Liver (tissue), 8 donors: ENCODE measurements at regions not wholly inside any gene's neighbourhood (a gene's known extent, or its start where the extent isn't known, plus 50 kb on each side); places are given as distances from the start of the nearest gene placed in this dataset.

ENCODE experiments used
- DNase-seq: peaks from one replicate; pipeline ENCODE4 v3.0.0-alpha.2; 2017; ENCODE audit warnings: low spot score
- H3K27ac ChIP-seq, 2 donors: one replicate each; pipeline ENCODE4 v1.7.0; 2013; ENCODE audit warnings: inconsistent platforms in 2 of 2, low read length in 2 of 2, control low read depth in 1 of 2, low read depth in 1 of 2, mild to moderate bottlenecking in 1 of 2
- H3K27me3 ChIP-seq, 4 donors: one replicate each; pipeline versions ENCODE4 v1.6.1 to v1.7.0; 2013; ENCODE audit warnings: low read length in 3 of 4, inconsistent platforms in 1 of 4, mild to moderate bottlenecking in 1 of 4, moderate library complexity in 1 of 4; ENCODE audit not compliant: control insufficient read depth in 4 of 4, insufficient read depth in 4 of 4
- H3K36me3 ChIP-seq, 4 donors: one replicate each; pipeline versions ENCODE4 v1.6.1 to v1.7.0; 2013; ENCODE audit warnings: low read length in 3 of 4, mild to moderate bottlenecking in 3 of 4, low read depth in 1 of 4, moderate library complexity in 1 of 4; ENCODE audit not compliant: control insufficient read depth in 4 of 4, insufficient read depth in 3 of 4
- H3K4me1 ChIP-seq, 4 donors: one replicate each; pipeline versions ENCODE4 v1.6.1 to v1.7.0; 2013; ENCODE audit warnings: low read length in 3 of 4, mild to moderate bottlenecking in 3 of 4, moderate library complexity in 1 of 4; ENCODE audit not compliant: control insufficient read depth in 4 of 4, insufficient read depth in 4 of 4
- H3K4me3 ChIP-seq, 3 donors: one replicate each; pipeline versions ENCODE4 v1.6.1 to v1.7.0; 2013; ENCODE audit warnings: low read length in 3 of 3, control low read depth in 1 of 3, low read depth in 1 of 3, mild to moderate bottlenecking in 1 of 3
- H3K9ac ChIP-seq, 2 donors: one replicate each; pipeline ENCODE4 v1.7.0; 2013; ENCODE audit warnings: low read length in 2 of 2, mild to moderate bottlenecking in 2 of 2, moderate library complexity in 2 of 2, control low read depth in 1 of 2, low read depth in 1 of 2
- H3K9me3 ChIP-seq, 4 donors: one replicate each; pipeline versions ENCODE4 v1.6.1 to v1.7.0; 2013; ENCODE audit warnings: low read length in 3 of 4; ENCODE audit not compliant: control insufficient read depth in 4 of 4
- ATF3 ChIP-seq: IDR thresholded peaks from 2 replicates; pipeline ENCODE4 v1.6.1; 2016; ENCODE audit warnings: antibody characterized with exemption
- CTCF ChIP-seq: fragments of 150-350 bp; IDR thresholded peaks from 2 replicates; pipeline ENCODE4 v1.5.1; 2017; ENCODE audit warnings: improper control_type of control experiment, low read depth, low read length; ENCODE audit not compliant: missing input control
- EGR1 ChIP-seq, 2 donors: IDR thresholded peaks; 2 replicates each; pipeline ENCODE4 v1.6.1; 2016 to 2018; ENCODE audit warnings: antibody characterized with exemption in 2 of 2, low read depth in 2 of 2
- GABPA ChIP-seq, 2 donors: IDR thresholded peaks in 1 of 2; conservative IDR thresholded peaks in 1 of 2; 2 replicates each; pipeline ENCODE4 v1.6.1; 2016; ENCODE audit warnings: antibody characterized with exemption in 2 of 2, mild to moderate bottlenecking in 1 of 2, moderate library complexity in 1 of 2
- HNF4A ChIP-seq, 2 donors: conservative IDR thresholded peaks; 2 replicates each; pipeline ENCODE4 v1.6.1; 2016; ENCODE audit warnings: antibody characterized with exemption in 2 of 2, mild to moderate bottlenecking in 2 of 2
- HNF4G ChIP-seq: IDR thresholded peaks from 2 replicates; pipeline ENCODE4 v1.6.1; 2016; ENCODE audit warnings: antibody characterized with exemption
- JUND ChIP-seq, 2 donors: IDR thresholded peaks; 2 replicates each; pipeline ENCODE4 v1.6.1; 2016; ENCODE audit warnings: antibody characterized with exemption in 2 of 2
- MAX ChIP-seq: IDR thresholded peaks from 2 replicates; pipeline ENCODE4 v1.6.1; 2016; ENCODE audit warnings: antibody characterized with exemption
- NR2F2 ChIP-seq: IDR thresholded peaks from 2 replicates; pipeline ENCODE4 v1.6.1; 2016; ENCODE audit warnings: antibody characterized with exemption
- RAD21 ChIP-seq, 2 donors: IDR thresholded peaks; 2 replicates each; pipeline ENCODE4 v1.6.1; 2016; ENCODE audit warnings: antibody characterized with exemption in 2 of 2, mild to moderate bottlenecking in 2 of 2
- REST ChIP-seq: IDR thresholded peaks from 2 replicates; pipeline ENCODE4 v1.6.1; 2016; ENCODE audit warnings: antibody characterized with exemption, mild to moderate bottlenecking
- RXRA ChIP-seq, 2 donors: IDR thresholded peaks; 2 replicates each; pipeline ENCODE4 v1.6.1; 2017 to 2018; ENCODE audit warnings: antibody characterized with exemption in 2 of 2, mild to moderate bottlenecking in 1 of 2
- SP1 ChIP-seq: IDR thresholded peaks from 2 replicates; pipeline ENCODE4 v1.6.1; 2018; ENCODE audit warnings: antibody characterized with exemption, mild to moderate bottlenecking
- TAF1 ChIP-seq: conservative IDR thresholded peaks from 2 replicates; pipeline ENCODE4 v1.6.1; 2016; ENCODE audit warnings: antibody characterized with exemption, mild to moderate bottlenecking
- YY1 ChIP-seq: IDR thresholded peaks from 2 replicates; pipeline ENCODE4 v1.6.1; 2016; ENCODE audit warnings: antibody characterized with exemption, mild to moderate bottlenecking
- ZBTB33 ChIP-seq: IDR thresholded peaks from 2 replicates; pipeline ENCODE4 v1.6.1; 2016; ENCODE audit warnings: antibody characterized with exemption
- WGBS: extraction: QIAGEN DNeasy Blood & Tissue Kit; methylation state at CpG from one replicate; pipeline ENCODE4 v1.1.7; 2013; 5-methylcytosine and 5-hydroxymethylcytosine counted together
- donor health status: healthy.
- donor health status: healthy.
- donor health status: healthy.
- donor health status: healthy.
- donor health status: healthy.

- no peak for TF ChIP-seq NR2F2
- no peak for TF ChIP-seq TAF1
- TF ChIP-seq REST, result no peak
- no peak for TF ChIP-seq SP1
- TF ChIP-seq GABPA (IDR thresholded peaks at IDR 0.05 in 1 of 2, conservative IDR thresholded peaks at IDR 0.05 in 1 of 2), result no peak
- TF ChIP-seq EGR1 (IDR thresholded peaks at IDR 0.05; ENCODE audit: low read depth in 2 of 2), result no peak
- no peak for TF ChIP-seq RXRA (IDR thresholded peaks at IDR 0.05)
- no peak for TF ChIP-seq ZBTB33
- TF ChIP-seq CTCF, result no peak
- TF ChIP-seq JUND (IDR thresholded peaks at IDR 0.05), result no peak
- TF ChIP-seq ATF3, result no peak
- no peak for TF ChIP-seq YY1
- TF ChIP-seq HNF4A (conservative IDR thresholded peaks at IDR 0.05), result no peak
- no peak for TF ChIP-seq RAD21 (IDR thresholded peaks at IDR 0.05)
- no peak for TF ChIP-seq HNF4G
- H3K4me1 ChIP-seq, result no peaks in the 10 kb centered on the region
- no peaks in the 10 kb centered on the region for H3K27me3 ChIP-seq
- no peak overlapping the region for H3K9ac ChIP-seq
- no peaks in the 10 kb centered on the region for H3K9me3 ChIP-seq
- 73% methylated on average over 3 of the region's 3 CpGs for WGBS
- H3K4me3 ChIP-seq, result no peak overlapping the region
- H3K27ac ChIP-seq, result no peak overlapping the region
- no peak for DNase-seq
- no peaks in the 10 kb centered on the region for H3K36me3 ChIP-seq
Measured at GRCh38 chr2:82996217-82996616, 1462.9 kb downstream of the SUCLG1 start.

GRCh38 chr2:82994151-82994550 is 1464.9 kb downstream of the SUCLG1 start:
- Histone ChIP-seq H3K27ac (no peak overlapping the region), H3K9me3 (no peaks in the 10 kb centered on the region), H3K4me1 (no peaks in the 10 kb centered on the region), H3K27me3 (no peaks in the 10 kb centered on the region), H3K9ac (no peak overlapping the region), H3K36me3 (no peaks in the 10 kb centered on the region), H3K4me3 (no peak overlapping the region)
- DNase-seq, result no peak
- TF ChIP-seq MAX, result no peak
- 93% methylated on average over 2 of the region's 2 CpGs for WGBS
